K562 (cell line): ENCODE measurements at regions not wholly inside any gene's neighbourhood (a gene's known extent, or its start where the extent isn't known, plus 50 kb on each side); places are given as distances from the start of the nearest gene placed in this dataset.

ENCODE experiments used
- ATAC-seq: fragments of 200-7000 bp; cut with Tn5 transposase; 3 replicates; pipeline ENCODE4 v1.9.1; 2020; ENCODE audit warnings: moderate library complexity
- BruUV-seq: library from RNA; stranded (reverse); fragments of 400-500 nt; replicated peaks from 2 replicates; lab custom pipeline; 2021; lab: Mats Ljungman, UMichigan
- CTCF ChIA-PET: fragments of 300-600 bp; formaldehyde crosslinking; extraction: SDS; loops from one replicate; lab custom pipeline; 2021; ENCODE audit warnings: low intra/inter-chr PET ratio; lab: Yijun Ruan, JAX
- POLR2A ChIA-PET: fragments of 300-600, 350-650 bp; sonication (Branson Sonifier 250); formaldehyde crosslinking; extraction: SDS; loops from one replicate; lab custom pipeline; 2021; ENCODE audit warnings: antibody characterized with exemption, inconsistent platforms; lab: Yijun Ruan, JAX
- DNase-seq, 4 experiments: peaks; one replicate each; pipeline versions ENCODE4 v3.0.0 to v3.0.0-alpha.2; 2011 to 2018; ENCODE audit warnings: low spot score in 3 of 4, mixed read lengths in 3 of 4; ENCODE audit errors: extremely low read depth in 1 of 4
- FAIRE-seq: peaks from 2 replicates; lab custom pipeline; 2011; peaks lifted over from hg19 to GRCh38; lab: Jason Lieb, UNC
- H2AFZ ChIP-seq: 2 replicates; pipeline ENCODE4 v1.6.0; 2011; ENCODE audit warnings: low read depth, low read length, control low read depth, inconsistent platforms
- H3K27ac ChIP-seq: fragments of 200-600 bp; 3 replicates; pipeline ENCODE4 v1.8.0; 2011; ENCODE audit warnings: low read depth, mild to moderate bottlenecking, control low read depth, inconsistent platforms, low read length, moderate library complexity, mixed read lengths; ENCODE audit errors: extremely low read depth
- H3K27me3 ChIP-seq, 2 experiments: fragments of 300-600 bp in 1 of 2; 2 replicates in 1 of 2; 3 replicates in 1 of 2; pipeline versions ENCODE4 v1.6.0 to v1.8.0; 2011; ENCODE audit warnings: inconsistent platforms in 2 of 2, low read length in 2 of 2, mild to moderate bottlenecking in 1 of 2, mixed read lengths in 1 of 2, moderate library complexity in 1 of 2; ENCODE audit not compliant: control insufficient read depth in 2 of 2, insufficient read depth in 2 of 2
- H3K36me3 ChIP-seq: fragments of 300-600 bp; 3 replicates; pipeline ENCODE4 v1.8.0; 2011; ENCODE audit warnings: mild to moderate bottlenecking, low read length, inconsistent platforms; ENCODE audit not compliant: control insufficient read depth, insufficient read depth
- H3K4me1 ChIP-seq, 2 experiments: fragments of 200-600 bp in 1 of 2; replicated peaks in 1 of 2; 2 replicates in 1 of 2; 3 replicates in 1 of 2; pipeline versions ENCODE4 v1.5.1 to v1.8.0; 2011; ENCODE audit warnings: inconsistent platforms in 2 of 2, low read length in 2 of 2, mild to moderate bottlenecking in 1 of 2, mixed read lengths in 1 of 2, moderate library complexity in 1 of 2; ENCODE audit not compliant: control insufficient read depth in 2 of 2, insufficient read depth in 2 of 2
- H3K4me2 ChIP-seq: 2 replicates; pipeline ENCODE4 v1.6.1; 2011; ENCODE audit warnings: low read length, control low read depth, inconsistent platforms, mixed read lengths; ENCODE audit not compliant: insufficient read depth
- H3K4me3 ChIP-seq: fragments of 200-600 bp; sonication (generic), shearing (Covaris generic); 2 replicates; pipeline ENCODE4 v1.5.1; 2016; ENCODE audit warnings: control low read depth, inconsistent platforms
- H3K79me2 ChIP-seq: fragments of 200-600 bp; 3 replicates; pipeline ENCODE4 v1.8.0; 2011; ENCODE audit warnings: low read length, inconsistent platforms; ENCODE audit not compliant: control insufficient read depth, insufficient read depth
- H3K9ac ChIP-seq, 2 experiments: 2 replicates each; pipeline versions ENCODE4 v1.6.0 to v1.6.1; 2011; ENCODE audit warnings: low read depth in 2 of 2, low read length in 2 of 2, control low read depth in 1 of 2, inconsistent platforms in 1 of 2, mild to moderate bottlenecking in 1 of 2, mixed read lengths in 1 of 2; ENCODE audit not compliant: insufficient read depth in 1 of 2
- H3K9me1 ChIP-seq: one replicate; pipeline ENCODE4 v1.6.0; 2011; ENCODE audit warnings: inconsistent platforms, mild to moderate bottlenecking, low read length, moderate library complexity; ENCODE audit not compliant: control insufficient read depth, insufficient read depth
- H3K9me3 ChIP-seq: replicated peaks from 2 replicates; pipeline ENCODE4 v1.5.1; 2011; ENCODE audit warnings: low read depth, low read length, inconsistent platforms; ENCODE audit not compliant: control insufficient read depth, insufficient read depth
- H4K20me1 ChIP-seq: replicated peaks from 2 replicates; pipeline ENCODE4 v1.6.1; 2011; ENCODE audit warnings: low read length, inconsistent platforms, mixed read lengths; ENCODE audit not compliant: control insufficient read depth, insufficient read depth
- C11orf30 ChIP-seq: fragments of 450-650 bp; IDR thresholded peaks from 2 replicates; pipeline ENCODE4 v1.6.1; 2016; ENCODE audit warnings: low read depth, mild to moderate bottlenecking
- ELF1 ChIP-seq: fragments of 200-800 bp; sonication (Bioruptor generic); IDR thresholded peaks from 2 replicates; pipeline ENCODE4 v1.6.1; 2016; ENCODE audit warnings: missing genetic modification characterization, missing compliant biosample characterization
- ETV1 ChIP-seq: fragments of 450-650 bp; conservative IDR thresholded peaks from 2 replicates; pipeline ENCODE4 v1.6.1; 2016; ENCODE audit warnings: missing genetic modification characterization, control low read depth, low read depth, missing compliant biosample characterization
- FOXP4 ChIP-seq: sonication (generic); formaldehyde crosslinking; IDR thresholded peaks from 2 replicates; pipeline ENCODE4 v1.8.0; 2022; ENCODE audit warnings: mild to moderate bottlenecking, missing genetic modification reagents, borderline replicate concordance
- HDGF ChIP-seq: fragments of 450-650 bp; IDR thresholded peaks from 2 replicates; pipeline ENCODE4 v1.6.1; 2016
- NCOR1 ChIP-seq: fragments of 450-650 bp; IDR thresholded peaks from 2 replicates; pipeline ENCODE4 v1.6.1; 2016; ENCODE audit warnings: mild to moderate bottlenecking, moderate library complexity
- NR4A1 ChIP-seq, 2 experiments: fragments of 250-450 bp in 1 of 2; fragments of 450-650 bp in 1 of 2; sonication (Bioruptor Pico) in 1 of 2; IDR thresholded peaks; 2 replicates each; pipeline versions ENCODE4 v1.4.0 to v1.6.1; 2016 to 2020; ENCODE audit warnings: mild to moderate bottlenecking in 2 of 2, missing compliant biosample characterization in 1 of 2, missing genetic modification characterization in 1 of 2, moderate library complexity in 1 of 2
- RBM34 ChIP-seq: fragments of 200-400 bp; formaldehyde crosslinking; IDR thresholded peaks from 2 replicates; pipeline ENCODE4 v1.6.1; 2018; ENCODE audit warnings: low read length, borderline replicate concordance; ENCODE audit not compliant: insufficient read depth
- TBL1XR1 ChIP-seq, 2 experiments: IDR thresholded peaks; 2 replicates each; pipeline ENCODE4 v1.6.1; 2012; ENCODE audit warnings: improper control_type of control experiment in 2 of 2, low read length in 2 of 2, mild to moderate bottlenecking in 1 of 2
- TFAP4 ChIP-seq: sonication (generic); formaldehyde crosslinking; IDR thresholded peaks from 2 replicates; pipeline ENCODE4 v1.8.0; 2022; ENCODE audit warnings: missing genetic modification reagents, mild to moderate bottlenecking, moderate library complexity, borderline replicate concordance
- ZFP91 ChIP-seq: sonication (generic); formaldehyde crosslinking; IDR thresholded peaks from 2 replicates; pipeline ENCODE4 v1.8.0; 2022; ENCODE audit warnings: mild to moderate bottlenecking, missing genetic modification reagents
- ZNF707 ChIP-seq: fragments of 250-450 bp; sonication (Bioruptor Pico); conservative IDR thresholded peaks from 2 replicates; pipeline ENCODE4 v1.8.0; 2022; ENCODE audit warnings: inconsistent platforms, mild to moderate bottlenecking, moderate library complexity
- WGBS: fragments of 100-300 bp; shearing (Covaris generic); methylation state at CpG from one replicate; pipeline ENCODE4 v1.1.6; 2016; ENCODE audit warnings: low coverage, mixed read lengths; ENCODE audit not compliant: insufficient coverage; ENCODE audit errors: missing lambda C conversion rate; 5-methylcytosine and 5-hydroxymethylcytosine counted together
- in situ Hi-C: fragments of 300-500 bp; cut with MboI; formaldehyde crosslinking; loops from 4 replicates; pipeline ENCODE4 v1.15.0; 2018; ENCODE audit warnings: inconsistent platforms, mixed read lengths
- intact Hi-C: fragments of 100-400 bp; cut with micrococcal nuclease; formaldehyde crosslinking; loops from 2 replicates; pipeline ENCODE4 v1.14.2; 2022

- no peaks in the 10 kb centered on the region for H3K9me3 ChIP-seq
- H3K9ac ChIP-seq = no peak overlapping the region
- H3K27ac ChIP-seq = no peak overlapping the region
- BruUV-seq = no TSS peak
- no peaks in the 10 kb centered on the region for H3K27me3 ChIP-seq
- no peak for DNase-seq
- CTCF ChIA-PET = no interaction called here
- H3K36me3 ChIP-seq = no peaks in the 10 kb centered on the region
- H2AFZ ChIP-seq = no peak overlapping the region
- in situ Hi-C loops = no loop called here
- H3K4me3 ChIP-seq = no peak overlapping the region
- intact Hi-C loops = no loop called here
- WGBS = 0% methylated on average over 3 of the region's 3 CpGs
- no peaks in the 10 kb centered on the region for H3K9me1 ChIP-seq
- H3K79me2 ChIP-seq = no peaks in the 10 kb centered on the region
- POLR2A ChIA-PET = no interaction called here
- FAIRE-seq = no peak
- no peaks in the 10 kb centered on the region for H3K4me1 ChIP-seq
- no peak for ATAC-seq
- no peak overlapping the region for H3K4me2 ChIP-seq
- no peaks in the 10 kb centered on the region for H4K20me1 ChIP-seq
- TF ChIP-seq RBM34 = no peak
- TF ChIP-seq NCOR1 = no peak
- no peak for TF ChIP-seq C11orf30
- TF ChIP-seq TFAP4 (CRISPR knock-in tag) = no peak
- no peak for TF ChIP-seq ELF1 (tag)
- no peak for TF ChIP-seq ETV1
- TF ChIP-seq ZNF707 (CRISPR knock-in tag) = no peak
- TF ChIP-seq TBL1XR1 (IDR thresholded peaks at IDR 0.05; ENCODE audit: low read length in 2 of 2) = no peak
- TF ChIP-seq NR4A1 (CRISPR knock-in tag; IDR thresholded peaks at IDR 0.05) = no peak
- TF ChIP-seq NR4A1 (tag; IDR thresholded peaks at IDR 0.05) = no peak
- TF ChIP-seq HDGF = no peak
- no peak for TF ChIP-seq ZFP91
- TF ChIP-seq FOXP4 (CRISPR knock-in tag) = no peak
Observed at GRCh38 chr10:1980459-1980858, 243.1 kb upstream of the ADARB2 start.
